ENCODE measurements at regions not wholly inside any gene's neighbourhood (a gene's known extent, or its start where the extent isn't known, plus 50 kb on each side); places are given as distances from the start of the nearest gene placed in this dataset.
"Not testable (repeated sequence)": the region's sequence is repeated elsewhere in the genome, so short reads cannot be mapped to it uniquely, and the experiment has no call there.

DNA sequence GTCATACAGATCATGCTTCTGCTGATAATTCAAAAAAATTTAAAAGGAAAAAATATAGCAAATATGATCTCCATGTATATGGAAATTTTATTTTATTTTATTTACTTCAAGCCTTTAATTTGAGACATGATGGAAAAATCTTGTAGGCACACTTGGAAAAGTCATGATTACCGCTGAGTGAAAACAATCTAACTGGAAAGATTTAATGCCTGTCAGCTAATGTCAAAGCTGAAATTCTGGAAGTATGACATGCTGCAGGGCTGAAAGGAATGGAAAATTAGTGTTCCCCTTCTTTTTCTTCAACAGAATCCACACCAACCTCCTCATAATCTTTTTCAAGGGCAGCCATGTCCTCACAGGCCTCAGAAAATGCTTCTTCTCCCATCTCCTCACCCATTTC, 58.2 kb downstream of the RPRM start:
- DNase-seq = no peak

GRCh38 chr2:153417077-153417476, 61.5 kb downstream of the RPRM start:
- no peak for DNase-seq

GRCh38 chr2:153416071-153416470, 62.5 kb downstream of the RPRM start:
- DNase-seq = no peak

- no peak for DNase-seq
These were observed 69.7 kb downstream of the RPRM start for GRCh38 chr2:153408710-153409385.

GRCh38 chr2:153405196-153405595, 73.4 kb downstream of the RPRM start:
- no peak for DNase-seq

DNA sequence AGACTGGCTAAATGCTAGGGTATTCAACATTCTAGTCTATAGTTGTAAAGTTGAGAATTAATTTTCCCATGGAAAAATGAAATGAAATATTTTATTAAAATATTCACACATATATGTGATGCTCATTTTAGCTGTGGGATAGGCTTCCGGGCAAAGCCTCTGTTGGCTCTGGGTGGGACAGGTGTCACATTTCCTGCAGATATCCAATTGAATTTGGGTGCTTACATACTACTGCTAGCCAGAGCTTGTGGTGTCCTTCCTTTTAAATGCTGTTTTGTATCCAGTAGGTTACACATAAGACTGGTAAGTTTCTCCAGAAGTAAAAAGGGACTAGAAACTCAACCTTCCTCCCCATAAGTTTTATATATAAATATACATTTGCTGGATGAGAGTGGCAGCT, 73.8 kb downstream of the RPRM start:
- DNase-seq = no peak

- no peak for DNase-seq
These were observed 74.6 kb downstream of the RPRM start for GRCh38 chr2:153403940-153404339.

- DNase-seq = not testable (repeated sequence)
These were observed 75.2 kb downstream of the RPRM start for GRCh38 chr2:153403352-153403751.

- DNase-seq = no peak
These were observed 83.9 kb downstream of the RPRM start for GRCh38 chr2:153394686-153395085.

- DNase-seq = no peak
These were observed 84.3 kb downstream of the RPRM start for GRCh38 chr2:153394247-153394646.

DNA sequence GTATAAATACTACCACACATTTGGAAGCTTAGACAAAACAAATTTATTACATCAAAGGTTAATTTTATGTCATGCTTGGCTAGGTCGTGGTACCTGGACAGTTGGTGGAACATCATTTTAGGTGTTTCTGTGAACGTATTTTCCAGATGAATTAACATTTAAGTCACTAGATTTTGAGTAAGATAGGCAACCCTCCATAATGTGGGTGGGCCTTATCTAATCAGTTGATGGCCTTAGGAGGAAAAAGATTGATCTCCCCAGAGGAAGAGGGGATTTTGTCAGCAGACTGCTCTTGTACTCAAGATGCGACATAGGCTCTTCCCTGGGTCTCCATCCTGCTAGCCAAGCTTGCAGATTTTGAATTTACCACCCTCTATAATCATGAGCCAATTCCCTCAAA, 85.0 kb downstream of the RPRM start:
- no peak for DNase-seq

GRCh38 chr2:153391131-153391530, 87.4 kb downstream of the RPRM start:
- no peak for DNase-seq

DNA sequence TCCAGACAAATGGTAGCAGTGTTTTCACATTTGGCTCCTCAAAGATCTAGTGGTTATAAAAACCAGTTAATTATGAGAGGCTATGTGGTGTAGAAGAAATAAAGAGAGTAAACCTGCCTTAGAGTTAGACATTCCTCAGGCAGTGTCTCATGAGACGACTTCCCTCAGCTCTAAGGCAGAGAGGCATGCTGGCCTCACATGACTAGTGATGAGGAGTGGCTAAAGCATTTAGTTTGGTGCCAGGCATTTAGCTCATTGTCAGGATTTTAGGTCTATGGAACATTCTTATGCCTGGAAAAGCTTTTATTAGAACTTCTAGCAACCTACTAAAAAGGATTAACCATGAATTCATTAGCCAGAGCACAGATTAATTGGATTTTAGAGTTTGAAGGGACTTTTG, 90.3 kb downstream of the RPRM start:
- DNase-seq = no peak

DNA sequence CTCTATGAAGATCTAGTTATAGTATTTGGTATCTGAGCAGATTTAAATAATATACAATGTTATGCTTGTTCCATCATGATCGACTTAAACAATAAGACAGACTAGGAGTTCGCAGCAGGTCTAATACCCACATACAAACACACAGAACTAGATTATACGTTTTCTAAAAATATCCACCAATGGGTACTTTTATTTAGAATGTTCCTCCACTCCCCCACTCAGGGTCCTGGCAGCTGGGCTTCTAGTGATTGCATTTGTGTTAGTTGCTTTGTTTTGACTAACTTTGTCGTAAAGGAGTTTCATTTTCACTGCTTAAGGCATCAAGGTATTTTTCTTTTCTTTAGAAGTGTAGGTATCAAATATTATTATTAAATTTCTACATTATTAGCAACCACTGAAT, 91.4 kb downstream of the RPRM start:
- DNase-seq = no peak

DNA sequence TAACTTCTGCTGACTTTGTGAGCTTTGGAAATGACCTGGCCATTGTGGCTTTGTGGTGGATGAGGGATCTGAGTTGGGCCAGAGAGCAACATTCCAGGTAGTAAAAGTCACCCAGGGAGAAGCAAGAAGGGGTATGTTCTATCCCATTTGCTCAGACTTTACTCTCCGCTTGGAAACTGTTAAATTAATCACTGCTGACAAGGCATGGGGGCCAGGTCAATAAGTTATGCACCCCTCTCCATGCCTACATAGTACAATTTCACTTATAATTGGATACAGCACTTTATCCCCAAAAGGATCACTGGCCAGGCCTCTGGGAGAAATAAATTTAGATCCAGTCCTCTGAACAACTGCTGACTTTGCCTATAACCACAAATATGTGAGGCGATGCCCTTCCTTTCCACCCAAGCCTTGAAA, 92.1 kb downstream of the RPRM start:
- no peak for DNase-seq

- no peak for DNase-seq
These were observed 104.9 kb downstream of the RPRM start for GRCh38 chr2:153373510-153374279.

DNA sequence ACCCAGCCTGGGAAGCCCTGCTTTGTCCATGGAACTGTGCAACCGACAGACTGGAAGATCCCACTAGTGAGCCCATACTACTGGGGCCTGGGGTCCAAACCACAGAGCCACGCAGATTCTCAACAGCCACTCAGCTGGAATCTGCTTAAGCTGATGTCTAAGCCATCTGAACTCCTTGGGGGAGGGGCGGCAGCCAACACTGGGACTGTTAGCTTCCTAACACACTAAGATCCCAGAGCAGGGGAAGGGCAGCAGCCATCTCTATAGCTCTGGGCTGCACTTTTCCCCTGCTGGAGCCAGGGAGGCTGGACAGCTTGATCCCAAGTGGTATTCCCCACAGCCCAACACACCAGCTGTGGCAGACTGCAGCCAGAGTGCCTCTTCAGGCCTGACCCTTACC, 118.3 kb downstream of the RPRM start:
- no peak for DNase-seq

GRCh38 chr2:153354377-153354776, 124.2 kb downstream of the RPRM start:
- DNase-seq = no peak

- no peak for DNase-seq
These were observed 129.0 kb downstream of the RPRM start for GRCh38 chr2:153349603-153350002.

- DNase-seq = no peak
These were observed 130.6 kb downstream of the RPRM start for GRCh38 chr2:153347818-153348495.

- DNase-seq = no peak
These were observed 157.7 kb downstream of the RPRM start for GRCh38 chr2:153320879-153321278.

DNA sequence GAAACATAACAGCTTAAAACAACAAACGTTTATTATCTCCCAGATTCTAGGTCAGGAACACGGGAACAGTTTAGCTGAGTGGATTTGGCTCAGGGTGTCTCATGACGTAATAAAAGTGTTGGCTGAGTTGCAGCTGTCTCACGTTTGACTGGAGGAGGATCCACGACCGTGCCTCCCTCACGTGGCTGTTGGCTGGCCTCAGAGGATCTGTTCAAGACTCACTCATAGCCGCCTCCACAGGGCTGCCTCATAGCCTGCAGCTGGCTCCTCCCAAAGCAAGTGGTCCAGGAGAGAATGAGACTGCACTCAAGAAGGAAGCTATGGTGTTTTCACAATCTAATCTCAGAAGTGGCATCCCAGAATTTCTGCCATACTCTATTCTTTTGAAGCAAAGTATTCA, 167.1 kb downstream of the RPRM start:
- no peak for DNase-seq

- DNase-seq = no peak
These were observed 170.1 kb downstream of the RPRM start for GRCh38 chr2:153308466-153308865.

- DNase-seq = no peak
These were observed 171.3 kb downstream of the RPRM start for GRCh38 chr2:153307223-153307622.

All from CD4-positive, alpha-beta T cell treated with Interleukin-4 for 1 hour (primary cell).